Endodermal cell (in vitro differentiated cells): ENCODE measurements at regions not wholly inside any gene's neighbourhood (a gene's known extent, or its start where the extent isn't known, plus 50 kb on each side); places are given as distances from the start of the nearest gene placed in this dataset.

Source experiments
- DNase-seq: peaks from one replicate; pipeline ENCODE4 v3.0.0-alpha.2; 2017
- H3K27ac ChIP-seq: 2 replicates; pipeline ENCODE4 v1.5.1; 2013; ENCODE audit warnings: mild to moderate bottlenecking, low read depth, low read length, moderate library complexity
- H3K27me3 ChIP-seq: 2 replicates; pipeline ENCODE4 v1.6.1; 2013; ENCODE audit warnings: mild to moderate bottlenecking, low read length, moderate library complexity; ENCODE audit not compliant: insufficient read depth, control insufficient read depth, poor library complexity, severe bottlenecking
- H3K36me3 ChIP-seq: 2 replicates; pipeline ENCODE4 v1.7.0; 2013; ENCODE audit warnings: mild to moderate bottlenecking, low read length, moderate library complexity; ENCODE audit not compliant: control insufficient read depth, insufficient read depth
- H3K4me1 ChIP-seq: one replicate; pipeline ENCODE4 v1.7.0; 2013; ENCODE audit warnings: low read length; ENCODE audit not compliant: control insufficient read depth, insufficient read depth
- H3K4me3 ChIP-seq: 2 replicates; pipeline ENCODE4 v1.5.1; 2013; ENCODE audit warnings: mild to moderate bottlenecking, low read length, moderate library complexity
- H3K9ac ChIP-seq: 2 replicates; pipeline ENCODE4 v1.6.1; 2013; ENCODE audit warnings: mild to moderate bottlenecking, low read length, moderate library complexity; ENCODE audit not compliant: poor library complexity, severe bottlenecking; ENCODE audit errors: extremely low read depth
- H3K9me3 ChIP-seq: 2 replicates; pipeline ENCODE4 v1.6.1; 2013; ENCODE audit warnings: mild to moderate bottlenecking, low read length, moderate library complexity; ENCODE audit not compliant: control insufficient read depth
- H3K27ac Mint-ChIP-seq: 2 replicates; pipeline ENCODE4 v1.8.0; 2020; ENCODE audit warnings: mixed read lengths
- H3K27me3 Mint-ChIP-seq: 2 replicates; pipeline ENCODE4 v1.8.0; 2021; ENCODE audit warnings: mild to moderate bottlenecking, mixed read lengths; ENCODE audit not compliant: insufficient read depth
- H3K36me3 Mint-ChIP-seq: 2 replicates; pipeline ENCODE4 v1.8.0; 2020; ENCODE audit warnings: low read depth, mixed read lengths
- H3K4me1 Mint-ChIP-seq: 2 replicates; pipeline ENCODE4 v1.8.0; 2020; ENCODE audit warnings: mixed read lengths
- H3K4me3 Mint-ChIP-seq: 2 replicates; pipeline ENCODE4 v1.8.0; 2020; ENCODE audit warnings: mild to moderate bottlenecking, moderate library complexity, mixed read lengths
- H3K9me3 Mint-ChIP-seq: 2 replicates; pipeline ENCODE4 v1.8.0; 2020; ENCODE audit warnings: mild to moderate bottlenecking, mixed read lengths
- CTCF ChIP-seq: fragments of 200-600 bp; sonication (generic); conservative IDR thresholded peaks from 2 replicates; pipeline ENCODE4 v1.5.0; 2021; ENCODE audit warnings: antibody characterized with exemption, mild to moderate bottlenecking
- WGBS, 2 experiments: methylation state at CpG; one replicate each; pipeline versions ENCODE4 v1.1.5 to v1.1.7; 2013; ENCODE audit warnings: missing lambda C conversion rate in 2 of 2, mixed read lengths in 1 of 2; ENCODE audit not compliant: insufficient coverage in 1 of 2, insufficient read length in 1 of 2; 5-methylcytosine and 5-hydroxymethylcytosine counted together

GRCh38 chr11:27871056-27871455, 170.8 kb upstream of the BDNF start:
- H3K27me3 ChIP-seq, result peaks cover 3% of the 10 kb centered on the region
- WGBS, 2 experiments, result 71 to 79% methylated on average over 4 to 7 of the region's 7 CpGs
- H3K27me3 Mint-ChIP-seq, result peaks cover 8% of the 10 kb centered on the region
- H3K4me1 ChIP-seq, result peaks cover 16% of the 10 kb centered on the region
- H3K9ac ChIP-seq, result no peak overlapping the region
- H3K27ac Mint-ChIP-seq, result no peak overlapping the region
- no peaks in the 10 kb centered on the region for H3K36me3 Mint-ChIP-seq
- no peak for TF ChIP-seq CTCF
- no peak overlapping the region for H3K27ac ChIP-seq
- no peak for DNase-seq
- H3K4me3 Mint-ChIP-seq, result no peak overlapping the region
- H3K36me3 ChIP-seq, result no peaks in the 10 kb centered on the region
- H3K4me1 Mint-ChIP-seq, result peaks cover 29% of the 10 kb centered on the region
- peaks cover 8% of the 10 kb centered on the region for H3K9me3 ChIP-seq
- no peak overlapping the region for H3K4me3 ChIP-seq
- H3K9me3 Mint-ChIP-seq, result peaks cover 3% of the 10 kb centered on the region

- peaks cover 3% of the 10 kb centered on the region for H3K9me3 Mint-ChIP-seq
- no peak for TF ChIP-seq CTCF
- no peak overlapping the region for H3K27ac Mint-ChIP-seq
- no peak overlapping the region for H3K4me3 Mint-ChIP-seq
- H3K9ac ChIP-seq, result no peak overlapping the region
- H3K27ac ChIP-seq, result no peak overlapping the region
- H3K9me3 ChIP-seq, result peaks cover 8% of the 10 kb centered on the region
- H3K36me3 Mint-ChIP-seq, result no peaks in the 10 kb centered on the region
- H3K4me1 ChIP-seq, result peaks cover 16% of the 10 kb centered on the region
- H3K36me3 ChIP-seq, result no peaks in the 10 kb centered on the region
- peaks cover 31% of the 10 kb centered on the region for H3K4me1 Mint-ChIP-seq
- H3K27me3 Mint-ChIP-seq, result peaks cover 13% of the 10 kb centered on the region
- peaks cover 3% of the 10 kb centered on the region for H3K27me3 ChIP-seq
- no peak for DNase-seq
- no peak overlapping the region for H3K4me3 ChIP-seq
Measured at GRCh38 chr11:27869701-27870100, 169.4 kb upstream of the BDNF start.

DNA sequence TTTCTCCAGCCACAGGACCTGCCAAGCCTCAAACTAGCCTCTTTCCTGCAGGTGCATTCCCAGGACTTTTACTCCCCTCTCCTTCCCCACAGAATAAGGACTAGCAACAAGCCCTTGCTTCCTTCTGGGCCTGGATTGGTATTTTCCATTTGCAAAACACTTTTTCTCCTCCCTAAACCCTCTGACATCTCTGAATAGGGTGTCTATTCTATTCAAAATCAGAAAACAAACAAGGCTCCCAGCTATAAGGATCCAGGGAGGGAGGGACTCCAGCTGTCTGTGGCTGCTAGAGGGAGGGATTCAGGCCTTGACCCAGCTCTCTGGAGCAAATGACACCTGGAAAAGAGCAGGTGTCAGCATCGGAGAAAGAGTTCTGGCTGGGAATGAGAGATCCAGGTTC, 168.5 kb upstream of the BDNF start:
- TF ChIP-seq CTCF, result no peak
- DNase-seq, result no peak
- 80 to 98% methylated on average over 1 of the region's 1 CpG for WGBS, 2 experiments
- Mint-ChIP-seq H3K4me3 (no peak overlapping the region), H3K27ac (no peak overlapping the region), H3K9me3 (peaks cover 3% of the 10 kb centered on the region), H3K4me1 (peaks cover 25% of the 10 kb centered on the region), H3K36me3 (no peaks in the 10 kb centered on the region), H3K27me3 (peaks cover 13% of the 10 kb centered on the region)
- Histone ChIP-seq H3K9ac (no peak overlapping the region), H3K4me1 (peaks cover 16% of the 10 kb centered on the region), H3K36me3 (no peaks in the 10 kb centered on the region), H3K9me3 (peaks cover 8% of the 10 kb centered on the region), H3K27ac (no peak overlapping the region), H3K4me3 (no peak overlapping the region), H3K27me3 (peaks cover 3% of the 10 kb centered on the region)
